ENCODE measurements at regions not wholly inside any gene's neighbourhood (a gene's known extent, or its start where the extent isn't known, plus 50 kb on each side); places are given as distances from the start of the nearest gene placed in this dataset.

- TF ChIP-seq, protein P1, sequence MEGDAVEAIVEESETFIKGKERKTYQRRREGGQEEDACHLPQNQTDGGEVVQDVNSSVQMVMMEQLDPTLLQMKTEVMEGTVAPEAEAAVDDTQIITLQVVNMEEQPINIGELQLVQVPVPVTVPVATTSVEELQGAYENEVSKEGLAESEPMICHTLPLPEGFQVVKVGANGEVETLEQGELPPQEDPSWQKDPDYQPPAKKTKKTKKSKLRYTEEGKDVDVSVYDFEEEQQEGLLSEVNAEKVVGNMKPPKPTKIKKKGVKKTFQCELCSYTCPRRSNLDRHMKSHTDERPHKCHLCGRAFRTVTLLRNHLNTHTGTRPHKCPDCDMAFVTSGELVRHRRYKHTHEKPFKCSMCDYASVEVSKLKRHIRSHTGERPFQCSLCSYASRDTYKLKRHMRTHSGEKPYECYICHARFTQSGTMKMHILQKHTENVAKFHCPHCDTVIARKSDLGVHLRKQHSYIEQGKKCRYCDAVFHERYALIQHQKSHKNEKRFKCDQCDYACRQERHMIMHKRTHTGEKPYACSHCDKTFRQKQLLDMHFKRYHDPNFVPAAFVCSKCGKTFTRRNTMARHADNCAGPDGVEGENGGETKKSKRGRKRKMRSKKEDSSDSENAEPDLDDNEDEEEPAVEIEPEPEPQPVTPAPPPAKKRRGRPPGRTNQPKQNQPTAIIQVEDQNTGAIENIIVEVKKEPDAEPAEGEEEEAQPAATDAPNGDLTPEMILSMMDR (IDR thresholded peaks at IDR 0.05; ENCODE audit: borderline replicate concordance, extremely low read depth, low read length, poor library complexity, severe bottlenecking): no peak
- TF ChIP-seq EZH2 (IDR thresholded peaks at IDR 0.05; ENCODE audit: borderline replicate concordance, low read depth, low read length, severe bottlenecking): no peak
Observed at GRCh38 chr7:25361387-25361786, 133.1 kb upstream of the NPVF start.
